ENCODE measurements at regions not wholly inside any gene's neighbourhood (a gene's known extent, or its start where the extent isn't known, plus 50 kb on each side); places are given as distances from the start of the nearest gene placed in this dataset.

DNA sequence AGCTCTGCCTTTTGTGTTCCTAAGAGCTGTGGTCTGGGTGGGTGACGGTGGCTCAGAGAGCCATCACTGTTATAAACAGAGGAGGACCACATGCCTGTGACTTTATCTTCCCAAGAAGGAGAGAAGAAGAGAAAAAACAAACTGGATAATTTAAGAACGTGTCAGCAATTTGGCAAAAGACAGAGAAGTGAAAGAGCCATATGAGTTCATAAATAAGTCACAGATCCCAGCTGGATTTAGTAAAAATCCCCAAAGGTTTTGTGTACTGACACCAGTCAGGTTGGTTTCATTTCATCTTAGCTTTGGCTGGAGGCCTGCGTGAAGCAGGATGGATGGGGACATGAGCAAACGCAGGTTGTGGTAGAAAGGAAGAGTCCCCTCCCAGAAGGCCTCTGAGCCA, 120.7 kb downstream of the CXCL12 start:
- Histone ChIP-seq H2AK5ac (ENCODE audit: low read depth, low read length) (no peak overlapping the region), H2BK20ac (ENCODE audit: low read length) (no peak overlapping the region), H3K4me2 (ENCODE audit: insufficient read depth in 1 of 2, low read depth in 2 of 2, low read length in 2 of 2) (no peak overlapping the region), H3K36me3 (ENCODE audit: control insufficient read depth in 2 of 4, insufficient read depth in 4 of 4, low read length in 3 of 4) (no peaks in the 10 kb centered on the region), H3K23ac (ENCODE audit: insufficient read length) (no peak overlapping the region), H3K23me2 (ENCODE audit: low read depth, low read length) (no peaks in the 10 kb centered on the region), H3K4me1 (replicated peaks in 1 of 4; ENCODE audit: control insufficient read depth in 3 of 4, insufficient read depth in 4 of 4, low read length in 3 of 4) (peaks cover 0 to 4% (median 2%) of the 10 kb centered on the region in 4 experiments; a peak in 6 of 7 replicates), H3K27ac (ENCODE audit: low read depth, low read length) (no peak overlapping the region), H3K18ac (ENCODE audit: extremely low read depth, low read length) (no peak overlapping the region), H3K27me3 (replicated peaks in 1 of 4; ENCODE audit: control insufficient read depth in 3 of 4, extremely low read depth in 1 of 4, insufficient read depth in 3 of 4, low read length in 3 of 4) (no peaks in the 10 kb centered on the region), H3K79me1 (ENCODE audit: low read depth, low read length) (no peaks in the 10 kb centered on the region), H4K91ac (replicated peaks; ENCODE audit: insufficient read length, low read length) (no peak overlapping the region), H3K9me3 (ENCODE audit: insufficient read depth in 2 of 2, low read depth in 1 of 2, low read length in 1 of 2) (peaks cover 0 to 22% of the 10 kb centered on the region in 2 experiments; a peak in 2 of 4 replicates), H2BK12ac (ENCODE audit: low read depth, low read length) (no peak overlapping the region), H2AFZ (ENCODE audit: low read length) (no peak overlapping the region), H2BK120ac (replicated peaks; ENCODE audit: low read depth, low read length) (no peak overlapping the region), H3K4me3 (ENCODE audit: extremely low read depth in 1 of 4, insufficient read depth in 2 of 4, low read depth in 3 of 4, low read length in 4 of 4) (no peak overlapping the region), H4K8ac (ENCODE audit: extremely low read depth, insufficient read depth, low read length) (no peak overlapping the region), H3K9ac (replicated peaks in 1 of 4; ENCODE audit: extremely low read depth in 1 of 4, low read depth in 3 of 4, low read length in 3 of 4) (no peak overlapping the region), H3K4ac (replicated peaks; ENCODE audit: insufficient read length, low read depth, low read length) (no peak overlapping the region), H3K79me2 (ENCODE audit: control insufficient read depth in 1 of 2, insufficient read depth in 2 of 2, low read length in 2 of 2) (no peaks in the 10 kb centered on the region), H3K14ac (ENCODE audit: insufficient read length) (no peak overlapping the region), H2BK5ac (ENCODE audit: low read depth, low read length) (no peak overlapping the region), H2BK15ac (ENCODE audit: low read length) (no peak overlapping the region), H4K20me1 (replicated peaks in 1 of 2; ENCODE audit: control insufficient read depth in 1 of 2, insufficient read depth in 2 of 2, low read length in 2 of 2) (no peaks in the 10 kb centered on the region), H4K5ac (ENCODE audit: insufficient read length, low read depth, low read length) (no peak overlapping the region), H3K56ac (replicated peaks; ENCODE audit: insufficient read length, low read depth, low read length) (no peak overlapping the region)
- ChIA-PET POLR2A (ENCODE audit: partially characterized antibody) (no interaction called here), CTCF (ENCODE audit: partially characterized antibody) (interaction anchor here (1.0 kb wide), 1 partner anchor 497 kb away, joined by 5 read pairs; no protein-coding TSS in a partner anchor)
- DNase-seq (ENCODE audit: low read depth in 1 of 2, low spot score in 2 of 2) (no peak), FAIRE-seq (no peak)
- 96% methylated on average over 4 of the region's 4 CpGs; no CpG with 5 or more reads in 1 of the 2 experiments for WGBS, 2 experiments (ENCODE audit: extremely low coverage in 1 of 2, insufficient coverage in 1 of 2, insufficient read length in 1 of 2, insufficient replicate concordance in 2 of 2, low coverage in 1 of 2, low lambda C conversion rate in 2 of 2, missing lambda C conversion rate in 1 of 2)
- TF ChIP-seq TAF7 (optimal IDR thresholded peaks at IDR 0.05; ENCODE audit: borderline replicate concordance, low read depth, low read length) (no peak), CEBPB (IDR thresholded peaks at IDR 0.05; ENCODE audit: low read depth, low read length) (no peak)

Measured in H1 (cell line).